ENCODE measurements at regions not wholly inside any gene's neighbourhood (a gene's known extent, or its start where the extent isn't known, plus 50 kb on each side); places are given as distances from the start of the nearest gene placed in this dataset.

- Histone ChIP-seq H3K4me1 (ENCODE audit: control insufficient read depth in 5 of 5, insufficient read depth in 5 of 5, low read length in 5 of 5) (peaks cover 0 to 4% (median 0%) of the 10 kb centered on the region in 5 donors), H3K9me3 (ENCODE audit: control insufficient read depth in 5 of 5, low read length in 5 of 5) (no peaks in the 10 kb centered on the region), H3K27ac (ENCODE audit: low read depth, low read length) (no peak overlapping the region), H3K9ac (ENCODE audit: low read length in 5 of 5) (no peak overlapping the region), H3K36me3 (ENCODE audit: control insufficient read depth in 5 of 5, insufficient read depth in 5 of 5, low read length in 5 of 5) (no peaks in the 10 kb centered on the region), H3K27me3 (ENCODE audit: control insufficient read depth in 5 of 5, insufficient read depth in 4 of 5, low read length in 5 of 5) (no peaks in the 10 kb centered on the region), H3K4me3 (ENCODE audit: low read depth in 1 of 5, low read length in 5 of 5) (no peak overlapping the region)
Observed at GRCh38 chr11:26909991-26910591, 83.8 kb upstream of the FIBIN start.

- H3K4me1 ChIP-seq (ENCODE audit: control insufficient read depth in 5 of 5, insufficient read depth in 5 of 5, low read length in 5 of 5): peaks cover 0 to 8% (median 0%) of the 10 kb centered on the region in 5 donors
- H3K27me3 ChIP-seq (ENCODE audit: control insufficient read depth in 5 of 5, insufficient read depth in 4 of 5, low read length in 5 of 5): no peaks in the 10 kb centered on the region
- no peaks in the 10 kb centered on the region for H3K36me3 ChIP-seq (ENCODE audit: control insufficient read depth in 5 of 5, insufficient read depth in 5 of 5, low read length in 5 of 5)
- no peaks in the 10 kb centered on the region for H3K9me3 ChIP-seq (ENCODE audit: control insufficient read depth in 5 of 5, low read length in 5 of 5)
- no peak overlapping the region for H3K4me3 ChIP-seq (ENCODE audit: low read depth in 1 of 5, low read length in 5 of 5)
- no peak overlapping the region for H3K27ac ChIP-seq (ENCODE audit: low read depth, low read length)
- H3K9ac ChIP-seq (ENCODE audit: low read length in 5 of 5): no peak overlapping the region
Observed at GRCh38 chr11:26914968-26915367, 78.9 kb upstream of the FIBIN start.

- H3K9ac ChIP-seq (ENCODE audit: low read length in 5 of 5): no peak overlapping the region
- no peaks in the 10 kb centered on the region for H3K9me3 ChIP-seq (ENCODE audit: control insufficient read depth in 5 of 5, low read length in 5 of 5)
- H3K4me3 ChIP-seq (ENCODE audit: low read depth in 1 of 5, low read length in 5 of 5): no peak overlapping the region
Observed at GRCh38 chr11:26916805-26917204, 77.1 kb upstream of the FIBIN start.

GRCh38 chr11:26928582-26928981, 65.3 kb upstream of the FIBIN start:
- Histone ChIP-seq H3K9ac (ENCODE audit: low read length in 5 of 5) (no peak overlapping the region), H3K4me3 (ENCODE audit: low read depth in 1 of 5, low read length in 5 of 5) (no peak overlapping the region), H3K27ac (ENCODE audit: low read depth, low read length) (no peak overlapping the region), H3K27me3 (ENCODE audit: control insufficient read depth in 5 of 5, insufficient read depth in 4 of 5, low read length in 5 of 5) (no peaks in the 10 kb centered on the region), H3K4me1 (ENCODE audit: control insufficient read depth in 5 of 5, insufficient read depth in 5 of 5, low read length in 5 of 5) (no peaks in the 10 kb centered on the region), H3K36me3 (ENCODE audit: control insufficient read depth in 5 of 5, insufficient read depth in 5 of 5, low read length in 5 of 5) (no peaks in the 10 kb centered on the region), H3K9me3 (ENCODE audit: control insufficient read depth in 5 of 5, low read length in 5 of 5) (peaks cover 0 to 4% (median 0%) of the 10 kb centered on the region in 5 donors)

More at GRCh38 chr11:26916805-26917204, 77.1 kb upstream of the FIBIN start:
- Histone ChIP-seq H3K27ac (ENCODE audit: low read depth, low read length) (no peak overlapping the region), H3K36me3 (ENCODE audit: control insufficient read depth in 5 of 5, insufficient read depth in 5 of 5, low read length in 5 of 5) (no peaks in the 10 kb centered on the region), H3K4me1 (ENCODE audit: control insufficient read depth in 5 of 5, insufficient read depth in 5 of 5, low read length in 5 of 5) (peaks cover 0 to 4% (median 0%) of the 10 kb centered on the region in 5 donors), H3K27me3 (ENCODE audit: control insufficient read depth in 5 of 5, insufficient read depth in 4 of 5, low read length in 5 of 5) (no peaks in the 10 kb centered on the region)

GRCh38 chr11:26929806-26930517, 64.0 kb upstream of the FIBIN start:
- Histone ChIP-seq H3K36me3 (ENCODE audit: control insufficient read depth in 5 of 5, insufficient read depth in 5 of 5, low read length in 5 of 5) (no peaks in the 10 kb centered on the region), H3K4me3 (ENCODE audit: low read depth in 1 of 5, low read length in 5 of 5) (no peak overlapping the region), H3K9me3 (ENCODE audit: control insufficient read depth in 5 of 5, low read length in 5 of 5) (peaks cover 0 to 4% (median 0%) of the 10 kb centered on the region in 5 donors), H3K27ac (ENCODE audit: low read depth, low read length) (no peak overlapping the region), H3K4me1 (ENCODE audit: control insufficient read depth in 5 of 5, insufficient read depth in 5 of 5, low read length in 5 of 5) (no peaks in the 10 kb centered on the region), H3K9ac (ENCODE audit: low read length in 5 of 5) (no peak overlapping the region), H3K27me3 (ENCODE audit: control insufficient read depth in 5 of 5, insufficient read depth in 4 of 5, low read length in 5 of 5) (no peaks in the 10 kb centered on the region)

GRCh38 chr11:26930518-26931247, 63.2 kb upstream of the FIBIN start:
- H3K4me3 ChIP-seq (ENCODE audit: low read depth in 1 of 5, low read length in 5 of 5): no peak overlapping the region
- peaks cover 0 to 4% (median 0%) of the 10 kb centered on the region in 5 donors for H3K9me3 ChIP-seq (ENCODE audit: control insufficient read depth in 5 of 5, low read length in 5 of 5)
- H3K36me3 ChIP-seq (ENCODE audit: control insufficient read depth in 5 of 5, insufficient read depth in 5 of 5, low read length in 5 of 5): no peaks in the 10 kb centered on the region
- no peak overlapping the region for H3K9ac ChIP-seq (ENCODE audit: low read length in 5 of 5)
- H3K27ac ChIP-seq (ENCODE audit: low read depth, low read length): no peak overlapping the region
- no peaks in the 10 kb centered on the region for H3K27me3 ChIP-seq (ENCODE audit: control insufficient read depth in 5 of 5, insufficient read depth in 4 of 5, low read length in 5 of 5)
- no peaks in the 10 kb centered on the region for H3K4me1 ChIP-seq (ENCODE audit: control insufficient read depth in 5 of 5, insufficient read depth in 5 of 5, low read length in 5 of 5)

GRCh38 chr11:26931248-26931631, 62.7 kb upstream of the FIBIN start:
- H3K27ac ChIP-seq (ENCODE audit: low read depth, low read length): no peak overlapping the region
- H3K36me3 ChIP-seq (ENCODE audit: control insufficient read depth in 5 of 5, insufficient read depth in 5 of 5, low read length in 5 of 5): no peaks in the 10 kb centered on the region
- no peak overlapping the region for H3K4me3 ChIP-seq (ENCODE audit: low read depth in 1 of 5, low read length in 5 of 5)
- peaks cover 0 to 4% (median 0%) of the 10 kb centered on the region in 5 donors for H3K9me3 ChIP-seq (ENCODE audit: control insufficient read depth in 5 of 5, low read length in 5 of 5)
- no peak overlapping the region for H3K9ac ChIP-seq (ENCODE audit: low read length in 5 of 5)
- H3K27me3 ChIP-seq (ENCODE audit: control insufficient read depth in 5 of 5, insufficient read depth in 4 of 5, low read length in 5 of 5): no peaks in the 10 kb centered on the region
- no peaks in the 10 kb centered on the region for H3K4me1 ChIP-seq (ENCODE audit: control insufficient read depth in 5 of 5, insufficient read depth in 5 of 5, low read length in 5 of 5)

GRCh38 chr11:26931881-26932280, 62.0 kb upstream of the FIBIN start:
- H3K9ac ChIP-seq (ENCODE audit: low read length in 5 of 5): no peak overlapping the region
- no peaks in the 10 kb centered on the region for H3K27me3 ChIP-seq (ENCODE audit: control insufficient read depth in 5 of 5, insufficient read depth in 4 of 5, low read length in 5 of 5)
- peaks cover 0 to 4% (median 0%) of the 10 kb centered on the region in 5 donors for H3K9me3 ChIP-seq (ENCODE audit: control insufficient read depth in 5 of 5, low read length in 5 of 5)
- H3K27ac ChIP-seq (ENCODE audit: low read depth, low read length): no peak overlapping the region
- H3K4me1 ChIP-seq (ENCODE audit: control insufficient read depth in 5 of 5, insufficient read depth in 5 of 5, low read length in 5 of 5): no peaks in the 10 kb centered on the region
- no peaks in the 10 kb centered on the region for H3K36me3 ChIP-seq (ENCODE audit: control insufficient read depth in 5 of 5, insufficient read depth in 5 of 5, low read length in 5 of 5)
- H3K4me3 ChIP-seq (ENCODE audit: low read depth in 1 of 5, low read length in 5 of 5): no peak overlapping the region

- H3K9ac ChIP-seq (ENCODE audit: low read length in 5 of 5): no peak overlapping the region
- H3K36me3 ChIP-seq (ENCODE audit: control insufficient read depth in 5 of 5, insufficient read depth in 5 of 5, low read length in 5 of 5): no peaks in the 10 kb centered on the region
- no peak overlapping the region for H3K4me3 ChIP-seq (ENCODE audit: low read depth in 1 of 5, low read length in 5 of 5)
- H3K9me3 ChIP-seq (ENCODE audit: control insufficient read depth in 5 of 5, low read length in 5 of 5): peaks cover 0 to 2% (median 0%) of the 10 kb centered on the region in 5 donors
- no peaks in the 10 kb centered on the region for H3K27me3 ChIP-seq (ENCODE audit: control insufficient read depth in 5 of 5, insufficient read depth in 4 of 5, low read length in 5 of 5)
- H3K27ac ChIP-seq (ENCODE audit: low read depth, low read length): no peak overlapping the region
- no peaks in the 10 kb centered on the region for H3K4me1 ChIP-seq (ENCODE audit: control insufficient read depth in 5 of 5, insufficient read depth in 5 of 5, low read length in 5 of 5)
Observed at GRCh38 chr11:26936109-26936508, 57.8 kb upstream of the FIBIN start.

GRCh38 chr11:26937386-26937785, 56.5 kb upstream of the FIBIN start:
- Histone ChIP-seq H3K27me3 (ENCODE audit: control insufficient read depth in 5 of 5, insufficient read depth in 4 of 5, low read length in 5 of 5) (no peaks in the 10 kb centered on the region), H3K9me3 (ENCODE audit: control insufficient read depth in 5 of 5, low read length in 5 of 5) (peaks cover 0 to 2% (median 0%) of the 10 kb centered on the region in 5 donors), H3K27ac (ENCODE audit: low read depth, low read length) (no peak overlapping the region), H3K4me1 (ENCODE audit: control insufficient read depth in 5 of 5, insufficient read depth in 5 of 5, low read length in 5 of 5) (no peaks in the 10 kb centered on the region), H3K9ac (ENCODE audit: low read length in 5 of 5) (no peak overlapping the region), H3K4me3 (ENCODE audit: low read depth in 1 of 5, low read length in 5 of 5) (no peak overlapping the region), H3K36me3 (ENCODE audit: control insufficient read depth in 5 of 5, insufficient read depth in 5 of 5, low read length in 5 of 5) (no peaks in the 10 kb centered on the region)

Measured in subcutaneous abdominal adipose tissue (tissue), 5 donors.